Uterus (tissue), 2 donors: ENCODE measurements at regions not wholly inside any gene's neighbourhood (a gene's known extent, or its start where the extent isn't known, plus 50 kb on each side); places are given as distances from the start of the nearest gene placed in this dataset.

Source experiments
- CTCF ChIP-seq, 4 experiments: fragments of 200-600 bp in 2 of 4; fragments of 450-650 bp in 2 of 4; sonication (generic) in 2 of 4; IDR thresholded peaks; one replicate each; pipeline ENCODE4 v1.5.1; 2016 to 2019; ENCODE audit warnings: antibody characterized with exemption in 4 of 4, mild to moderate bottlenecking in 2 of 4, moderate library complexity in 1 of 4
- POLR2A ChIP-seq, 2 donors: fragments of 450-650 bp; IDR thresholded peaks; one replicate each; pipeline ENCODE4 v1.6.1; 2016; ENCODE audit warnings: antibody characterized with exemption in 2 of 2, mild to moderate bottlenecking in 1 of 2, moderate library complexity in 1 of 2

- TF ChIP-seq CTCF (IDR thresholded peaks at IDR 0.05) (no peak), POLR2A (IDR thresholded peaks at IDR 0.05) (no peak)
These were observed 111.9 kb downstream of the FGF9 start for GRCh38 chr13:21782736-21783135.
